ENCODE measurements at regions not wholly inside any gene's neighbourhood (a gene's known extent, or its start where the extent isn't known, plus 50 kb on each side); places are given as distances from the start of the nearest gene placed in this dataset.

GRCh38 chr11:91742155-91742554, 482.5 kb upstream of the FAT3 start:
- TF ChIP-seq CTCF (conservative IDR thresholded peaks at IDR 0.05; ENCODE audit: low read depth, low read length): no peak
- TF ChIP-seq EZH2 (IDR thresholded peaks at IDR 0.05; ENCODE audit: low read length, unreplicated experiment): no peak
- TF ChIP-seq EZH2phosphoT487 (IDR thresholded peaks at IDR 0.05; ENCODE audit: borderline replicate concordance, low read length): no peak
